Cardiac muscle cell (in vitro differentiated cells and primary cell): ENCODE measurements at regions not wholly inside any gene's neighbourhood (a gene's known extent, or its start where the extent isn't known, plus 50 kb on each side); places are given as distances from the start of the nearest gene placed in this dataset.

Source experiments
- DNase-seq, 2 donors: peaks; one replicate each; pipeline versions ENCODE4 v3.0.0 to v3.0.0-alpha.2; 2010 to 2017; ENCODE audit warnings: low read depth in 1 of 2, low spot score in 1 of 2
- H3K27ac ChIP-seq: fragments of 200-600 bp; sonication (generic); 2 replicates; pipeline ENCODE4 v1.5.1; 2016
- H3K27me3 ChIP-seq: fragments of 200-600 bp; sonication (generic); 2 replicates; pipeline ENCODE4 v1.6.0; 2016; ENCODE audit warnings: control low read depth
- H3K36me3 ChIP-seq: fragments of 200-600 bp; sonication (generic); 2 replicates; pipeline ENCODE4 v1.5.1; 2016; ENCODE audit warnings: control low read depth
- H3K4me1 ChIP-seq: fragments of 200-600 bp; sonication (generic); 2 replicates; pipeline ENCODE4 v1.8.1; 2017; ENCODE audit warnings: low read depth, mild to moderate bottlenecking, mixed run types
- H3K4me3 ChIP-seq: fragments of 200-600 bp; sonication (generic); 2 replicates; pipeline ENCODE4 v1.5.1; 2016; ENCODE audit warnings: mild to moderate bottlenecking
- H3K9me3 ChIP-seq: fragments of 200-600 bp; sonication (generic); 2 replicates; pipeline ENCODE4 v1.5.1; 2017; ENCODE audit warnings: low read depth, mild to moderate bottlenecking, control low read depth
- TF ChIP-seq, protein P1 (sequence below): IDR thresholded peaks from 2 replicates; pipeline ENCODE4 v1.5.1; 2012; ENCODE audit warnings: low read depth, mild to moderate bottlenecking, low read length

DNA sequence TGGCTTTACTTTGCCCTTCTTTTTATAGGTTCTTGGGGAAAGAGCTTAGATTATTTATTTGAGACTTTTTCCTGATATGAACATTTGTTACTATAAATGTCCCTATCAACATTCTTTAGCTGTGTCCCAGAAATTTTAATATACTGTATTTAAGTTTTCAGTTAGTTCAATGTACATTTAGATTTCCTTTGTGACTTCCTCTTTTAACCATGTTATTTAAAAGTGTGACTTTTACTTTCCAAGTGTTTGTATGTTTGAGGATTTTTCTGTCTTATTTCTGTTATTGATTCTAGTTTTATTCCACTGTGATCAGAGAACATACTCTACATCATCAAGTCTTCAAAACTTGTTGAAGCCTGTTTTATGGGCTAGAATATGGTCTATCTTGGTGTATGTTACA is 72.7 kb upstream of the SPRY2 start:
- H3K36me3 ChIP-seq = no peaks in the 10 kb centered on the region
- TF ChIP-seq, protein P1, sequence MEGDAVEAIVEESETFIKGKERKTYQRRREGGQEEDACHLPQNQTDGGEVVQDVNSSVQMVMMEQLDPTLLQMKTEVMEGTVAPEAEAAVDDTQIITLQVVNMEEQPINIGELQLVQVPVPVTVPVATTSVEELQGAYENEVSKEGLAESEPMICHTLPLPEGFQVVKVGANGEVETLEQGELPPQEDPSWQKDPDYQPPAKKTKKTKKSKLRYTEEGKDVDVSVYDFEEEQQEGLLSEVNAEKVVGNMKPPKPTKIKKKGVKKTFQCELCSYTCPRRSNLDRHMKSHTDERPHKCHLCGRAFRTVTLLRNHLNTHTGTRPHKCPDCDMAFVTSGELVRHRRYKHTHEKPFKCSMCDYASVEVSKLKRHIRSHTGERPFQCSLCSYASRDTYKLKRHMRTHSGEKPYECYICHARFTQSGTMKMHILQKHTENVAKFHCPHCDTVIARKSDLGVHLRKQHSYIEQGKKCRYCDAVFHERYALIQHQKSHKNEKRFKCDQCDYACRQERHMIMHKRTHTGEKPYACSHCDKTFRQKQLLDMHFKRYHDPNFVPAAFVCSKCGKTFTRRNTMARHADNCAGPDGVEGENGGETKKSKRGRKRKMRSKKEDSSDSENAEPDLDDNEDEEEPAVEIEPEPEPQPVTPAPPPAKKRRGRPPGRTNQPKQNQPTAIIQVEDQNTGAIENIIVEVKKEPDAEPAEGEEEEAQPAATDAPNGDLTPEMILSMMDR = no peak
- no peak overlapping the region for H3K4me3 ChIP-seq
- H3K9me3 ChIP-seq = no peaks in the 10 kb centered on the region
- H3K27ac ChIP-seq = no peak overlapping the region
- peaks cover 15% of the 10 kb centered on the region for H3K4me1 ChIP-seq
- no peak for DNase-seq
- no peaks in the 10 kb centered on the region for H3K27me3 ChIP-seq

DNA sequence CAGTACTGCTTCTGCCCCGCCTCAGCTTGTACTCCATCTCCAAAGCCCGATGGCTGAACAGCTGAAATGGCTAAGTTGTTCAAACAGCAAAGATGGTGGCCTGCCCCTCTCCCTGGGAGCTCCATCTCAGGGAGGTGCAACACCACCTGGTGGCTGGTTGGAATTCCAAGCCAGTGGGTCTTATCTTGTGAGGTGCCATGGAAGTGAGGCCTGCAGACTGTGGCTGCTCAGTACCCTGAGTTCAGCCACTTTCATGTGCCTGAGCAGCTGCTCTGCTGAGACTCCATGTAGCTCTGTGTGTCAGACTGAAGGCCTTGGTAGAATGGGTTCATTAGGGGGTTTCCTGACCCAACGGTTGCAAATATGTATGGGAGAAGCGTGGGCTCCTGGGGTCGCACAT is 67.3 kb upstream of the SPRY2 start:
- TF ChIP-seq, protein P1 = no peak
- no peaks in the 10 kb centered on the region for H3K36me3 ChIP-seq
- no peak overlapping the region for H3K27ac ChIP-seq
- H3K9me3 ChIP-seq = no peaks in the 10 kb centered on the region
- no peaks in the 10 kb centered on the region for H3K4me1 ChIP-seq
- H3K27me3 ChIP-seq = no peaks in the 10 kb centered on the region
- no peak for DNase-seq
- H3K4me3 ChIP-seq = no peak overlapping the region

DNA sequence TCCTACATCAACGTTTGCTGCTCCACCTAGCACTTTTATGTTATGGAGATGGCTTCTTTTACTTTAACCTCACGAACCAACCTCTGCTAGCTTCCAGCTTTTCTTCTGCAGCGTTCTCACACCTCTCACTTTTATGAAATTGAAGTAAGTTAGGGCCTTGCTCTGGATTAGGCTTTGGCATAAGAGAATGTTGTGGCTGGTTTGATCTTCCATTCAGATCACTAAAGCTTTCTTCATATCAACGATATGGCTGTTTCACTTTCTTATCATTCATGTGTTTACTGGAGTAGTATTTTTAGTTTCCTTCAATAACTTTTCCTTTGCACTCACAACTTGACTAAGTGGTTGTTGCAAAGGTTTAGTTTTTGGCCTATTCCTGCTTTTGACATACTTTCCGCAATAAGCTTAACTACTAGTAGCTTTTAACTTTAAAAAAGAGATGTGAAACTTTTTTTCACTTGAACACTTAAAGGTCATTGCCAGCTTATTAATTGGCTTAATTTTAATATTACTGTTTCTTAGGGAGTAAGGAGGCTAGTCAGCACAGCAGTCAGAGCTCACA is 60.0 kb upstream of the SPRY2 start:
- no peak for DNase-seq
- H3K9me3 ChIP-seq = no peaks in the 10 kb centered on the region
- H3K4me3 ChIP-seq = no peak overlapping the region
- TF ChIP-seq, protein P1 = no peak
- H3K4me1 ChIP-seq = peaks cover 5% of the 10 kb centered on the region
- no peaks in the 10 kb centered on the region for H3K36me3 ChIP-seq
- no peak overlapping the region for H3K27ac ChIP-seq
- H3K27me3 ChIP-seq = no peaks in the 10 kb centered on the region

DNA sequence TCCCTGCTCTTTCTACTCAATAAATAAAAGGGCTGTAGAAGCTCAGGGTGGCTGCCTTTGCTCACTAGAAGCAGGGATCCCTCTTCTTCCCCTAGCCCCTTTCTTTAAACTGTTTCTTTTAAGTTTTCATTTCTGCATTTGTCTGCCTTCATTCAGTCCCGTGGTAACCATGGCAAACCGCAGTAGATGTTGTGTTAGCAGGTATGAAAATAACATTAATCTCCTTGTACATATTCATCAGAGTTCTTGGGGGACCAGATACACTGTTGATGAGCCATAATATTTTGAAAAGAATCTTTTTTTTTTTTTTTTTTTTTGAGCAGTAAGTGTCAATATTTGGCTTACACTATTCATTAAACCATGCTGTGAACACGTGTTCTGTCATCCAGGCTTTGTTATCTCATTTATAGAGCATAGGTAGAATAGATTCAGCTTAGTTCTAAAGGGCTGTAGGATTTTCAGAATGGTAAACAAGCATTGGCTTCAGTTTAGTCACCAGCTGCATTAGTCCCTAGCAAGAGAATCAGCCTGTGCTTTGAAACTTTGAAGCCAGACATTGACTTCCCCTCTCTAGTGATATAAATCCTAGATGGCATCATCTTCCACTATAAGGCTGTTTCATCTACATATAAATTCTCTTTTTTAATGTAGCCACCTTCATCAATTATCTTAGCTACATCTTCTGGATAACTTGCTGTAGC is 59.4 kb upstream of the SPRY2 start:
- DNase-seq = no peak
- Histone ChIP-seq H3K27me3 (no peaks in the 10 kb centered on the region), H3K4me3 (no peak overlapping the region), H3K27ac (no peak overlapping the region), H3K9me3 (no peaks in the 10 kb centered on the region), H3K36me3 (no peaks in the 10 kb centered on the region), H3K4me1 (peaks cover 5% of the 10 kb centered on the region)
- TF ChIP-seq, protein P1 = no peak

DNA sequence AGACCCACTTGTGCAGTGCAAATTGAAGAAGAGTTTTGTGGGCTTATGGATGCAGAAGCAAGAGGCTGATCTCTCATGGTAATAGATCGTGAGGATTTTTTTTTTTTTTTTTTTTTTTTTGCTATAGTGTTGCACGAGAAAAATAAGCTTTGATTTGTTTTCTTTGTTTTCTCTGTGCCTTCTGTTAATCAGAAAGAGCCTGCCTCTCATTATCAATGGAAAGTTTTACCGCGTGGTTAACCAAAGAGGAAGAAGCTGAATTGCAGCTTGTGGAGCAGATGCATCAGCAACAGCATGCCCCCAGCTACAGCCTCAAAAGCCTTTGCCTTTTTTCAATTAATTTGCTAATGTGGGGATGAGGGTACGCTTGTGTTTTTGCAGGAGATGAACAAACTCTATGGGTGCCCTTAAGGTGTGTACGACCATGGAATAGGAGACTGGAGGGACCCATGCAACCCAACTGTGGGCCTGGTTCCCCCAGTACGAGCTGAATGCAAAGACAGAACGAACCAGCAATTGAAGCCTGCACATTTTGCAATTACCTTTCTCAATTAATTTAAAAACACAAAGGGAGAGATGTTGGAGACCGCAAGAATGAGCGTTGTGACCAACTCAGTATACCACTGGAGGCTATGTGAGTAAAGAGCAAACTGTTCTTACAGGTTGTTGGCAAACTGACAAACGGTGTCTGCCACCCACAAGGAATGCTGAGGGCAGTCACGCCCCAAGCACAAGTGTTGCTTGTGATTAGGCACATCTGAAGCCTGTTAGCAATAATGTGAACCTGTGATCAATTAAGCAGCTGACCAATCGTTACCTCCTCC is 58.6 kb upstream of the SPRY2 start:
- Histone ChIP-seq H3K4me1 (peaks cover 5% of the 10 kb centered on the region), H3K9me3 (no peaks in the 10 kb centered on the region), H3K36me3 (no peaks in the 10 kb centered on the region), H3K27ac (no peak overlapping the region), H3K4me3 (no peak overlapping the region), H3K27me3 (no peaks in the 10 kb centered on the region)
- TF ChIP-seq, protein P1 = no peak
- no peak for DNase-seq
